Activated naive CD4-positive, alpha-beta T cell treated with anti-CD3 and anti-CD28 coated beads, Interleukin-2, amount 10 ng/mL, durations not matched to agents 7 days and 5 days (primary cell): ENCODE measurements at regions not wholly inside any gene's neighbourhood (a gene's known extent, or its start where the extent isn't known, plus 50 kb on each side); places are given as distances from the start of the nearest gene placed in this dataset.
"Not testable (repeated sequence)": the region's sequence is repeated elsewhere in the genome, so short reads cannot be mapped to it uniquely, and the experiment has no call there.

ENCODE experiments used
- CTCF ChIA-PET: fragments of 350-600 bp; sonication (Branson Sonifier 250); formaldehyde crosslinking; loops from one replicate; lab custom pipeline; 2021; ENCODE audit warnings: antibody characterized with exemption; lab: Charles Lee
- DNase-seq: peaks from one replicate; pipeline ENCODE4 v3.0.0-alpha.2; 2020
- H3K27ac Mint-ChIP-seq: one replicate; pipeline ENCODE4 v1.8.0; 2021; ENCODE audit warnings: mild to moderate bottlenecking, moderate library complexity, mixed read lengths
- H3K27me3 Mint-ChIP-seq: one replicate; pipeline ENCODE4 v1.8.0; 2021; ENCODE audit warnings: mild to moderate bottlenecking, mixed read lengths
- H3K36me3 Mint-ChIP-seq: one replicate; pipeline ENCODE4 v1.8.0; 2021; ENCODE audit warnings: mixed read lengths
- H3K4me1 Mint-ChIP-seq: one replicate; pipeline ENCODE4 v1.8.0; 2021; ENCODE audit warnings: mixed read lengths
- H3K4me3 Mint-ChIP-seq: one replicate; pipeline ENCODE4 v1.8.0; 2021; ENCODE audit warnings: mild to moderate bottlenecking, moderate library complexity, mixed read lengths
- H3K9me3 Mint-ChIP-seq: one replicate; pipeline ENCODE4 v1.8.0; 2021; ENCODE audit warnings: mixed read lengths

- no peak overlapping the region for H3K27ac Mint-ChIP-seq
- CTCF ChIA-PET = no interaction called here
- H3K9me3 Mint-ChIP-seq = peaks cover 9% of the 10 kb centered on the region
- peaks cover 21% of the 10 kb centered on the region for H3K27me3 Mint-ChIP-seq
- H3K4me3 Mint-ChIP-seq = no peak overlapping the region
- no peaks in the 10 kb centered on the region for H3K36me3 Mint-ChIP-seq
- DNase-seq = no peak
- H3K4me1 Mint-ChIP-seq = peaks cover 3% of the 10 kb centered on the region
Observed at GRCh38 chr13:20332361-20333096, 100.4 kb upstream of the GJB6 start.

DNA sequence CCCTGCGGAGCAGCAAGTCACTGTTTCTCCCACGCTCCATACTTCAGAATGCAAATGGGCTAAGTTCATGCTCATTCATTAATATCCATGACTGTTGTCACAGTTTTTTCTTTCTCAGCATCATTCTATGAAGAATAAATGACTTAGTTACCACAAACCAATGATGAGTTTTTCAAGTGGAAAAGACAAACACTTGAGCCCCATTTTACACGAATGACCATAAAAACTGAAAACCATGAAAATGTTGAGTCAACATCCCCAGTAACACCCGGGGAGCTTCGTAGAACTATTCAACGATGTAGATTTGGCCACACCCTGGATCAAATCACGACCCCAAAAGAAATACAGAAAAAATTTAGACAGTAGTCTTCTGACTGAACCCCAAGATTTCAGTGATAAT, 99.8 kb upstream of the GJB6 start:
- no peak overlapping the region for H3K27ac Mint-ChIP-seq

GRCh38 chr13:20331419-20331818, 99.3 kb upstream of the GJB6 start:
- Mint-ChIP-seq H3K36me3 (no peaks in the 10 kb centered on the region), H3K9me3 (peaks cover 11% of the 10 kb centered on the region), H3K27ac (no peak overlapping the region), H3K4me1 (no peaks in the 10 kb centered on the region), H3K4me3 (no peak overlapping the region), H3K27me3 (peaks cover 21% of the 10 kb centered on the region)
- no peak for DNase-seq
- CTCF ChIA-PET = no interaction called here

More for the DNA sequence above, 99.8 kb upstream of the GJB6 start:
- peaks cover 9% of the 10 kb centered on the region for H3K9me3 Mint-ChIP-seq
- no peaks in the 10 kb centered on the region for H3K36me3 Mint-ChIP-seq
- CTCF ChIA-PET = no interaction called here
- peaks cover 21% of the 10 kb centered on the region for H3K27me3 Mint-ChIP-seq
- no peak for DNase-seq
- no peaks in the 10 kb centered on the region for H3K4me1 Mint-ChIP-seq
- H3K4me3 Mint-ChIP-seq = no peak overlapping the region

DNA sequence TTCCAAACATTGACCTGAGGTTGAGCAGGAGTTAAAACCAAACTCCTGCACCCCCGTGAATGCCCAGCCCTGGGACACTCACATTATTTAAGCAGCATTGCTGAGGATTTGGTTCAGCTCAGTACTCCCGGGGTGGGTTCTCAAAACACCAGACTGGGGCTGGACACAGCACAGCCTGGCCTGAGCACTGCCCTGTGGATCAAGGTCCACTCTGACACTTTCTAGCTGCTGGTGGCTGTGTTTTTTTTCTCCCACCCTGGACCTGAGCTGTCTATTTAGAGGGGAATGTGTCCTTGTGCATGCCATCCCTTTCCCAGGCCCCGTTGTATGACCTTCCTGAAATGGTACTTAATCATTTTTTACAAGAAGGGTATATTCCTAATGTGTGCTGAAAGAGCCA, 94.7 kb upstream of the GJB6 start:
- Mint-ChIP-seq H3K27ac (no peak overlapping the region), H3K9me3 (peaks cover 25% of the 10 kb centered on the region), H3K36me3 (no peaks in the 10 kb centered on the region), H3K27me3 (peaks cover 21% of the 10 kb centered on the region), H3K4me3 (no peak overlapping the region), H3K4me1 (no peaks in the 10 kb centered on the region)
- CTCF ChIA-PET = no interaction called here
- no peak for DNase-seq

GRCh38 chr13:20326276-20326675, 94.2 kb upstream of the GJB6 start:
- Mint-ChIP-seq H3K36me3 (no peaks in the 10 kb centered on the region), H3K27me3 (peaks cover 25% of the 10 kb centered on the region)

GRCh38 chr13:20320885-20321284, 88.8 kb upstream of the GJB6 start:
- no peak for DNase-seq
- H3K4me3 Mint-ChIP-seq = no peak overlapping the region
- H3K9me3 Mint-ChIP-seq = peaks cover 13% of the 10 kb centered on the region
- H3K27ac Mint-ChIP-seq = peak overlapping the region; percentile 15
- no peaks in the 10 kb centered on the region for H3K36me3 Mint-ChIP-seq
- H3K27me3 Mint-ChIP-seq = peaks cover 38% of the 10 kb centered on the region
- no peaks in the 10 kb centered on the region for H3K4me1 Mint-ChIP-seq
- CTCF ChIA-PET = no interaction called here

More at GRCh38 chr13:20326276-20326675, 94.2 kb upstream of the GJB6 start:
- Mint-ChIP-seq H3K9me3 (peaks cover 25% of the 10 kb centered on the region), H3K4me1 (no peaks in the 10 kb centered on the region), H3K27ac (no peak overlapping the region), H3K4me3 (no peak overlapping the region)
- CTCF ChIA-PET = no interaction called here
- DNase-seq = no peak

- Mint-ChIP-seq H3K36me3 (no peaks in the 10 kb centered on the region), H3K9me3 (no peaks in the 10 kb centered on the region), H3K4me1 (no peaks in the 10 kb centered on the region), H3K27ac (no peak overlapping the region), H3K27me3 (peaks cover 20% of the 10 kb centered on the region), H3K4me3 (no peak overlapping the region)
- DNase-seq = no peak
- CTCF ChIA-PET = no interaction called here
Observed at GRCh38 chr13:20313896-20314295, 81.8 kb upstream of the GJB6 start.

- no peak overlapping the region for H3K27ac Mint-ChIP-seq
- no peak overlapping the region for H3K4me3 Mint-ChIP-seq
- peaks cover 2% of the 10 kb centered on the region for H3K9me3 Mint-ChIP-seq
- DNase-seq = no peak
- CTCF ChIA-PET = no interaction called here
- no peaks in the 10 kb centered on the region for H3K4me1 Mint-ChIP-seq
- H3K27me3 Mint-ChIP-seq = peaks cover 23% of the 10 kb centered on the region
- no peaks in the 10 kb centered on the region for H3K36me3 Mint-ChIP-seq
Observed at GRCh38 chr13:20312292-20312691, 80.2 kb upstream of the GJB6 start.

DNA sequence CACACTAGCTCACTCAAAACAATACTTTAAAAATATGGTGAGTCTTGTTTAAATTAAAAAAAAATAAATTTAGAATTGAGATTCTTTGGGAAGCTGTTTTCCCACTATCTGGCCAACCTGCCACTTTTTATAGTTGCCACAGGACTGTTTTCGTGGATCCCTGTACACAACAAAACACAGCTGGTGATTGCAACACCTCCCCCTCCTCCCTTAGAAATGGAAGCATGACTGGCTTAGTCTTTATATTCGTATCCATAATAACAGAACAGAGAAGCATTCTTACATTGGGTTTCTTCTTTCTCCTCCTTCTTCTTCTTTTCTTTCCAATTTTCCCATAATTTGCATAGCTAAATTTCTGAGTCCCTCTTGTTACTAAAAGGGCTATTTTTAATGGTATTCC, 79.5 kb upstream of the GJB6 start:
- H3K9me3 Mint-ChIP-seq = peaks cover 2% of the 10 kb centered on the region
- no peak overlapping the region for H3K4me3 Mint-ChIP-seq
- H3K4me1 Mint-ChIP-seq = no peaks in the 10 kb centered on the region
- H3K27ac Mint-ChIP-seq = no peak overlapping the region
- H3K27me3 Mint-ChIP-seq = peaks cover 25% of the 10 kb centered on the region
- no peak for DNase-seq
- H3K36me3 Mint-ChIP-seq = no peaks in the 10 kb centered on the region
- CTCF ChIA-PET = no interaction called here

GRCh38 chr13:20311022-20311421, 78.9 kb upstream of the GJB6 start:
- H3K4me3 Mint-ChIP-seq = no peak overlapping the region
- H3K4me1 Mint-ChIP-seq = no peaks in the 10 kb centered on the region
- peaks cover 2% of the 10 kb centered on the region for H3K9me3 Mint-ChIP-seq
- peaks cover 25% of the 10 kb centered on the region for H3K27me3 Mint-ChIP-seq
- no peak for DNase-seq
- no peak overlapping the region for H3K27ac Mint-ChIP-seq
- CTCF ChIA-PET = no interaction called here
- no peaks in the 10 kb centered on the region for H3K36me3 Mint-ChIP-seq

DNA sequence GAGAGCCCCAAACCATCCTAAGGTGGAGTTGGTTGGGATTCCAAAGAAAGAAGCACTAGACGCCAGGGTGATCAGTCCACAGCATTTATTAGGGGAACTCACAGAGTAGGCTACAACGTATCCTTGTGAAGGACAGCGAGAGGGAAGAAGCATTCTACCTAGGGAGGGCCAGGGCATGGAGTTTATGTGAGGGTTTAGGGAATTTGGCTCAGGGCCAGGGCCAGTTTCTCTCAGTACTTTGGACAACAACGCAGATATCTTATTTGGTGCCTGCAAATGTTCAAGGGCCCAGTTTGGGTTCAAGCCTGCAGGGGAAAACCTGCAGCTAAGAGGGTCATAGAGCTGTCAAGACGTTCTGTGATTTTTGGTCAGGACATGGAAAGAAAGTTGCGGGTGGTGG, 73.9 kb upstream of the GJB6 start:
- peaks cover 36% of the 10 kb centered on the region for H3K27me3 Mint-ChIP-seq
- CTCF ChIA-PET = no interaction called here
- peaks cover 2% of the 10 kb centered on the region for H3K9me3 Mint-ChIP-seq
- H3K4me1 Mint-ChIP-seq = peaks cover 4% of the 10 kb centered on the region
- no peaks in the 10 kb centered on the region for H3K36me3 Mint-ChIP-seq
- H3K27ac Mint-ChIP-seq = no peak overlapping the region
- H3K4me3 Mint-ChIP-seq = no peak overlapping the region
- DNase-seq = no peak

DNA sequence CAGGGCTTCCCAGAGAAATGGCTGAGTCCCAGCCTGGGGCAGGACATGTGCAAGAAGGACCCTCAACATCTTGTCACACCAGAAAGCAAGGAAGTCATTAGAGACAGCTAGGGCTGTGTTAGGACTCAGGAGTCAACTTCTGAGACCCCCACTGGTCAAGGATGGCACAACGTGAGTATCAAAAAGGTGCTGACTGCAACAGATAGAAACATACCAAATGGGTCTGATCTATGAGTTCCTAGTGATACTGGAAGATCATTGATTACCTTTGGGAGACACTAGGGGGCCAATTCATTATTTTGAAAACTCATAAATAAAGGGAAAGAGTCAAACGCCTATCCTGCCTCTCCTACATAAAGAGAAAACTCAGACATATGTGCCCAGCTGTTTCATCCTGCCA, 73.5 kb upstream of the GJB6 start:
- CTCF ChIA-PET = no interaction called here
- peaks cover 4% of the 10 kb centered on the region for H3K4me1 Mint-ChIP-seq
- no peaks in the 10 kb centered on the region for H3K36me3 Mint-ChIP-seq
- H3K4me3 Mint-ChIP-seq = no peak overlapping the region
- H3K9me3 Mint-ChIP-seq = peaks cover 2% of the 10 kb centered on the region
- DNase-seq = no peak
- H3K27me3 Mint-ChIP-seq = peaks cover 39% of the 10 kb centered on the region
- no peak overlapping the region for H3K27ac Mint-ChIP-seq

DNA sequence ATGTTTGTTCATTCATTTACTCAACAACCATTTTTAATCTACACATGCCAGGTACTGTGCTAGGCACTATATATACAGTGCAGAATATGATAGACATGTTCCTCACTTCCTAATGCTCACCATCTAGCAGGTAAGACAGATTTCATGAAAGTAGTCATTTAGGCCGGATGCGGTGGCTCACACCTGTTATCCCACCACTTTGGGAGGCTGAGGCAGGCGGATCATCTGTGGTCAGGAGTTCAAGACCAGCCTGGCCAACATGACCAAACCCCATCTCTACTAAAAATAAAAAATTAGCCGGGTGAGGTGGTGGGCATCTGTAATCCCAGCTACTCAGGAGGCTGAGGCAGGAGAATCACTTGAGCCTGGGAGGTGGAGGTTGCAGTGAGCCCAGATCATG, 71.9 kb upstream of the GJB6 start:
- CTCF ChIA-PET, H3K4me3 Mint-ChIP-seq: not testable (repeated sequence)

GRCh38 chr13:20303636-20304035, 71.5 kb upstream of the GJB6 start:
- Mint-ChIP-seq H3K9me3 (peaks cover 2% of the 10 kb centered on the region), H3K27ac (no peak overlapping the region), H3K4me1 (peaks cover 4% of the 10 kb centered on the region), H3K27me3 (peaks cover 54% of the 10 kb centered on the region), H3K4me3 (no peak overlapping the region), H3K36me3 (no peaks in the 10 kb centered on the region)
- CTCF ChIA-PET = no interaction called here
- no peak for DNase-seq

More for the DNA sequence above, 71.9 kb upstream of the GJB6 start:
- not testable (repeated sequence) for DNase-seq, H3K9me3 Mint-ChIP-seq, H3K27ac Mint-ChIP-seq, H3K36me3 Mint-ChIP-seq, H3K4me1 Mint-ChIP-seq
- peaks cover 52% of the 10 kb centered on the region for H3K27me3 Mint-ChIP-seq

DNA sequence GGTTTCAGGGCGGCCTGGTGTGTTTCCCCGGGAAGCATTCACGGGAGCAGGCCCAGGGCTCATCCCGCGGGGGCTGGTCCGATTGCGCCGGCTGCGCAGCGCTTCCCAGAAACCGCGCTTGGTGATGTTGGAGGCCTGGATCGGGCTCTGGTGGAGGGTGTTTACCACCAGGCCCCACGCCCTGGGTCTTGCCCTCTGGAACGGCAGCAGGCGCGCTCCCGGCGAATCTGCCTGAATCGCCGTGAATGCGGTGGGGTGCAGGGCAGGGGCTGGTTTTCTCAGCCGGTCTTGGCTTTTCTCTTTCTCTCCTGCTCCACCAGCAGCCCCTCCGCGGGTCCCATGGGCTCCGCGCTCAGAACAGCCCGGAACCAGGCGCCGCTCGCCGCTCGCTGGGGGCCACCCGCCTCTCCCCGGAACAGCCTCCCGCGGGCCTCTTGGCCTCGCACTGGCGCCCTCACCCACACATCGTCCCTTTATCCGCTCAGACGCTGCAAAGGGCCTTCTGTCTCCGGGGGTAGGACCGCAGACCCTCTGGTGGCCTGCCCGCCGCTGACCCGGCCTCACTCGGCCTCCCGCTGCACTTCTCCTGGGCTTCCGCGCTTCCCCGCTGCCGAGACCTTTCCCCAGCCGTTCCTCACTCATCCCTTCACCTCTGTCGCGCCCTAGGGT, 69.4 kb upstream of the GJB6 start:
- Mint-ChIP-seq H3K27ac (no peak overlapping the region), H3K4me1 (peaks cover 4% of the 10 kb centered on the region), H3K4me3 (no peak overlapping the region), H3K36me3 (no peaks in the 10 kb centered on the region), H3K9me3 (no peaks in the 10 kb centered on the region), H3K27me3 (peaks cover 53% of the 10 kb centered on the region)
- CTCF ChIA-PET = no interaction called here
- DNase-seq = no peak
